ENCODE measurements at regions not wholly inside any gene's neighbourhood (a gene's known extent, or its start where the extent isn't known, plus 50 kb on each side); places are given as distances from the start of the nearest gene placed in this dataset.

- TF ChIP-seq ZNF331 (CRISPR knock-in tag; IDR thresholded peaks at IDR 0.05; ENCODE audit: low read depth) = no peak
- TF ChIP-seq CTCF (conservative IDR thresholded peaks at IDR 0.05; ENCODE audit: low read depth in 2 of 2) = no peak
- no peak for TF ChIP-seq EZH2 (IDR thresholded peaks at IDR 0.05; ENCODE audit: low read depth, unreplicated experiment)
- no peak for TF ChIP-seq POLR2AphosphoS5 (IDR thresholded peaks at IDR 0.05; ENCODE audit: low read depth)
- no peak for TF ChIP-seq ZNF114 (CRISPR knock-in tag; IDR thresholded peaks at IDR 0.05)
- no peak for TF ChIP-seq CREB1 (CRISPR knock-in tag; IDR thresholded peaks at IDR 0.05; ENCODE audit: low read depth)
- TF ChIP-seq ETS1 (IDR thresholded peaks at IDR 0.05) = no peak
- no peak for TF ChIP-seq JUNB (IDR thresholded peaks at IDR 0.05; ENCODE audit: unreplicated experiment)
Measured at GRCh38 chr7:16028103-16028502, 341.6 kb upstream of the MEOX2 start.

Data from GM23338 (cell line).